ENCODE measurements at regions not wholly inside any gene's neighbourhood (a gene's known extent, or its start where the extent isn't known, plus 50 kb on each side); places are given as distances from the start of the nearest gene placed in this dataset.

DNA sequence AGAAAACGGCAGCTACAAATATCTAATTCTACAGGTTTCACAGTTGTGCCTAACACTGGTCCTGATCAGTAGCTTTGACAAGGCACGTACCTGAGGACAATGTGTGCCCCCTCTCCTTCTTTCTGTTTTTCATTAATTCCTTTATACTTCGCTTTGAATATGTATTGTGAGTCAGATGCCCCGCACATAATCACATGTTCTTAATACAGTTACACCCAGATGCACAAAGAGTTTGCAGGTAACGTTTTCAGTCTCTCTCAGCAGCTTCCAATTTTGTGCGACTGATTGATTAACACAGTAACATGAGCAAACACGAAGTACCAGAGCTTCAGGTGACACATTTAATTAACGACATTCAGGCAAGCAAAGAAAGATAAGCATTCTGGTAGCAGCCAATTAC lies 209.8 kb upstream of the ZPLD1 start:
- in situ Hi-C loops (cut with HindIII; ENCODE audit: low sequenced_read_pairs), result loop anchor here (10.0 kb wide), 1 partner anchor 310 kb away; no protein-coding TSS in a partner anchor
- DNase-seq (ENCODE audit: low read depth), result no peak
- no peak overlapping the region for H3K4me3 ChIP-seq (ENCODE audit: low read depth, low read length)
- TF ChIP-seq, protein P1, sequence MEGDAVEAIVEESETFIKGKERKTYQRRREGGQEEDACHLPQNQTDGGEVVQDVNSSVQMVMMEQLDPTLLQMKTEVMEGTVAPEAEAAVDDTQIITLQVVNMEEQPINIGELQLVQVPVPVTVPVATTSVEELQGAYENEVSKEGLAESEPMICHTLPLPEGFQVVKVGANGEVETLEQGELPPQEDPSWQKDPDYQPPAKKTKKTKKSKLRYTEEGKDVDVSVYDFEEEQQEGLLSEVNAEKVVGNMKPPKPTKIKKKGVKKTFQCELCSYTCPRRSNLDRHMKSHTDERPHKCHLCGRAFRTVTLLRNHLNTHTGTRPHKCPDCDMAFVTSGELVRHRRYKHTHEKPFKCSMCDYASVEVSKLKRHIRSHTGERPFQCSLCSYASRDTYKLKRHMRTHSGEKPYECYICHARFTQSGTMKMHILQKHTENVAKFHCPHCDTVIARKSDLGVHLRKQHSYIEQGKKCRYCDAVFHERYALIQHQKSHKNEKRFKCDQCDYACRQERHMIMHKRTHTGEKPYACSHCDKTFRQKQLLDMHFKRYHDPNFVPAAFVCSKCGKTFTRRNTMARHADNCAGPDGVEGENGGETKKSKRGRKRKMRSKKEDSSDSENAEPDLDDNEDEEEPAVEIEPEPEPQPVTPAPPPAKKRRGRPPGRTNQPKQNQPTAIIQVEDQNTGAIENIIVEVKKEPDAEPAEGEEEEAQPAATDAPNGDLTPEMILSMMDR (IDR thresholded peaks at IDR 0.05; ENCODE audit: low read depth, low read length, missing control alignments), result no peak

GRCh38 chr3:102225407-102226132 lies 209.2 kb upstream of the ZPLD1 start:
- peak; percentile 75 for DNase-seq (ENCODE audit: low read depth)
- in situ Hi-C loops (cut with HindIII; ENCODE audit: low sequenced_read_pairs), result loop anchor here (10.0 kb wide), 1 partner anchor 309 kb away; no protein-coding TSS in a partner anchor
- TF ChIP-seq, protein P1 (IDR thresholded peaks at IDR 0.05; ENCODE audit: low read depth, low read length, missing control alignments), result peak; percentile 52
- no peak overlapping the region for H3K4me3 ChIP-seq (ENCODE audit: low read depth, low read length)

GRCh38 chr3:102226463-102226862 lies 208.4 kb upstream of the ZPLD1 start:
- in situ Hi-C loops (cut with HindIII; ENCODE audit: low sequenced_read_pairs), result loop anchor here (10.0 kb wide), 1 partner anchor 308 kb away; no protein-coding TSS in a partner anchor
- DNase-seq (ENCODE audit: low read depth), result no peak
- TF ChIP-seq, protein P1 (IDR thresholded peaks at IDR 0.05; ENCODE audit: low read depth, low read length, missing control alignments), result no peak
- H3K4me3 ChIP-seq (ENCODE audit: low read depth, low read length), result no peak overlapping the region

DNA sequence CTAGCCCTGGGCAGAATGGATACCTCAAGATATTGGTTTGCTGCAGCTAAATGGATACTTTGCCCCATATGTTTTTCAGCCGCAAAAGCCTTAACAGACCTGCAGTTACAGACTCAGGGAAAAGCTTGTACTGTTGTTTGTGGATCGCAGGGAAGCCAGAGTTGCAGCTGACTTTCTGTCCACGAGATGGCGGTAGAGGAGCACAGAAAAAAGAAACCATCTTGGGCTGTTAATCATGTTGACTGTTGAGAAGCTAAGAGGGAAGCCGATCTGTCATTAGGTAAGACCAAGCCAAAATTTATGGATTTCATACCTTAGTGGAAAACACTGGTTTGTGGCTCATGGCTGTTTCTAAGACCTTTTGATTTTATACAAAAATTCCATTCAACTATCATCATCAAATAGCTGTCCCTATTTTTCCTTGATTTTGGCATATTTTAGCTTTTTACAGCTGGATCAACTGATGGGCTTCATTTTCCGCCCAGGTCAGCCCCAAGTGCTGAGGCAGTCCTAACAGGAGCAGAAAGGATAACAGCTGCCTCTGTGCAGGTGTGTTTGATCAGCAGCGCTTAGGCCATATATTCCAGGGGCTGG lies 205.7 kb upstream of the ZPLD1 start:
- DNase-seq (ENCODE audit: low read depth), result peak; percentile 62
- in situ Hi-C loops (cut with HindIII; ENCODE audit: low sequenced_read_pairs), result loop anchor here (10.0 kb wide), 1 partner anchor 306 kb away; no protein-coding TSS in a partner anchor
- H3K4me3 ChIP-seq (ENCODE audit: low read depth, low read length), result no peak overlapping the region
- TF ChIP-seq, protein P1 (IDR thresholded peaks at IDR 0.05; ENCODE audit: low read depth, low read length, missing control alignments), result peak; percentile 95

- no peak for DNase-seq (ENCODE audit: low read depth)
- in situ Hi-C loops (cut with HindIII; ENCODE audit: low sequenced_read_pairs), result no loop called here
- H3K4me3 ChIP-seq (ENCODE audit: low read depth, low read length), result no peak overlapping the region
- TF ChIP-seq, protein P1 (IDR thresholded peaks at IDR 0.05; ENCODE audit: low read depth, low read length, missing control alignments), result no peak
These were observed 204.8 kb upstream of the ZPLD1 start for GRCh38 chr3:102230057-102230456.

- H3K4me3 ChIP-seq (ENCODE audit: low read depth, low read length), result no peak overlapping the region
- TF ChIP-seq, protein P1 (IDR thresholded peaks at IDR 0.05; ENCODE audit: low read depth, low read length, missing control alignments), result no peak
- in situ Hi-C loops (cut with HindIII; ENCODE audit: low sequenced_read_pairs), result no loop called here
- DNase-seq (ENCODE audit: low read depth), result no peak
These were observed 200.9 kb upstream of the ZPLD1 start for GRCh38 chr3:102233881-102234280.

Measured in astrocyte of the cerebellum (primary cell).